HG02938 (cell line): ENCODE measurements at regions not wholly inside any gene's neighbourhood (a gene's known extent, or its start where the extent isn't known, plus 50 kb on each side); places are given as distances from the start of the nearest gene placed in this dataset.
A peak's percentile ranks its signal among the peaks of the same experiment; 100 is the strongest.

Experiments used
- ATAC-seq: cut with Tn5 transposase; IDR thresholded peaks from one replicate; pipeline ENCODE4 v1.9.1; 2021; ENCODE audit warnings: mild to moderate bottlenecking, moderate library complexity; ENCODE audit not compliant: unreplicated experiment

DNA sequence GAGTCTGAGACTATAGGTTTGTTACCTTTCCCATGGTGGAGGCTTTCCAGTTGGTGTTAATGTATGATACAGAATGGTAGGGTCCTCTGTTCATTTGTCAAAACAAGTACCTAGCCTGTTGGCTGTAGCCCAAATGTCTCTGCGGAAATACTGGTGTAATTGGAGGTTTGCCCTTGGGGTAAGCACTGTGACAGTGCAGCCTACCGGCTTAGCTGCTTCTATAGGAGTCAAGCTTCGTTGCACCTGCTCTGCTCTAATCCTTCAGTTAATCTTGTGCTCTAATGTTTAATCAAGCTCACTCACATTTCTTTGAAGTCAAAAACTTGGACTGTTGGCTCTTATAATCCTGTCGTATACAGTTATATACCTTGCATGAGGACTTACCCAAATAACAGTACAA is 203.4 kb downstream of the CCNG2 start:
- no peak for ATAC-seq

- peak; percentile 81 for ATAC-seq
Observed at GRCh38 chr4:77366876-77367275, 209.9 kb downstream of the CCNG2 start.

DNA sequence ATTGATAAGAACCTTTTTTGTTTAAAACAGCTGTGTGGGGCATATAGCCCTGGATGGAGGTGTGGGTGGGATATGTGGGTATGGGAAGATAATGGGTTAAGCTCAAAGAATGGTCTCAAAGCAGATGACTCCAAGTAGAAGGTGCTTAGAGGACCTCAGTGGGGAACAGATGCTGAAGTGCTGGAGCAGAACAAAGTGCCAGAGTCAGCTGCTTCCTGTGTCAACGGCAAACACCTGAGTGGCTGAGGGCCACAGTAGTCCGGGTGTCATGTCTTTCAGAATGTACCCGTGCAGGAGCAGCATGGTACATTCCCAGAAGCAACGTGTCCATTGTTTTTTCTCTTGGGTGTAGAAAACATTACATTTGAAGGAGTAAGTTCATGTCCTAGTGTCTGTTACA is 210.6 kb downstream of the CCNG2 start:
- ATAC-seq: no peak

DNA sequence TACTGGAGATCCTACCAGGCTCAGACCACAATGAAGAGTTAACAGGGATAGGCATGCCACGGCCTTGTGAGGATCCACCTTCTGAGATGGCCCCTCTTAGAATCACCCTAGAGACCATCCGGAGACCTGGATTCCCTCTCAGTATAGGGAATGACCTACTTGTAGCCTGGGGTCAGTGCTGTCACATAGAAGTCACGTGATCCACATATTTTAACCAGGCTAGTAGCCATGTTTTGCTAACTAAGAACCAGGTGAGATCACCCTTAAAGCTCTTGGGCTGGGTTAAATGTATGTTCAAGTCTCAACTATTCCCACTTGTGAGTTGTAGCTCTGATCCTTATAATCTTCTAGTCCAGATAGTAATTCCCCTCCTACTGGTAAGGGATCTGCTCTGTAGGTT is 215.4 kb downstream of the CCNG2 start:
- ATAC-seq: no peak

- no peak for ATAC-seq
Observed at GRCh38 chr4:77375866-77376607, 219.0 kb downstream of the CCNG2 start.

- no peak for ATAC-seq
Observed at GRCh38 chr4:77376788-77377460, 219.9 kb downstream of the CCNG2 start.

GRCh38 chr4:77384094-77384493 is 221.5 kb upstream of the CXCL13 start:
- no peak for ATAC-seq

- ATAC-seq: no peak
Observed at GRCh38 chr4:77385124-77385969, 220.3 kb upstream of the CXCL13 start.

- ATAC-seq: no peak
Observed at GRCh38 chr4:77393996-77394395, 211.6 kb upstream of the CXCL13 start.

DNA sequence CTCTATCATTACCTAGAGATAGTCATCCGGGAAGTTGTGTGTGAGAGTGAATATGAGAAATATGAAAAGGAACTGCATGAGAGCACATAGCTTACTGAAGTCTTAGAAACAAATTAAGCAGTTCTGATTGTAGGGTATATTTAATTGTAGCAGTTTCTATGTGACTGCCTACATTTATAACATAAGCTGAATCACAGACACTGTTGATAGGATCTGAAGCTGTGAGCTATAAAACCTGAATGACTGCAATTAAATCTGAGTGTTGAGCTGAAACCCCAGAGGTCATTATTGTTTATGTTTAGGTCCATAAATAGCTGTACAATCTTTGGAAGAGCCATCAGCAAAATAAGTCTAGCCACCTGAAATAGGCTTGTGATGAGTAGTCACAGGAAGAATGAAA is 210.1 kb upstream of the CXCL13 start:
- no peak for ATAC-seq

- no peak for ATAC-seq
Observed at GRCh38 chr4:77398256-77398655, 207.4 kb upstream of the CXCL13 start.

GRCh38 chr4:77399831-77400230 is 205.8 kb upstream of the CXCL13 start:
- no peak for ATAC-seq

DNA sequence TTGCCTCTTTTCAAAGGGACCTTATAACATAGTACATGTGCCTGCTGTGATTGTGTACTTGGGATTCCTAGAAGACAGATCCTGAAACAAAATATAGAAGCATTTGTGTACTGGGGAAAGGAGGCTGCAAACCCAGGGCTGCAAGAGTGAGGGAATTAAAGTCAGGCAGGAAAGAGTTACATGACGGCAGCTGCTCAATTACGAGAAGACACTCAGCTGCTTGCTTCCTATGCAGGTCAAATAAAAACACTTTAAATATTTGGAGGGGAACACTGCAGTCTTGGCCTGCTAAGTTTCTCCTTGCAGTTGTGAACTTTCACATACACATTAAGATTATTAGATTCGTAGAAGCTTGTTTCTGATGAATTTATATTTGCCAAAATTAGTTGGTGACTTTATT is 191.9 kb upstream of the CXCL13 start:
- ATAC-seq: no peak

DNA sequence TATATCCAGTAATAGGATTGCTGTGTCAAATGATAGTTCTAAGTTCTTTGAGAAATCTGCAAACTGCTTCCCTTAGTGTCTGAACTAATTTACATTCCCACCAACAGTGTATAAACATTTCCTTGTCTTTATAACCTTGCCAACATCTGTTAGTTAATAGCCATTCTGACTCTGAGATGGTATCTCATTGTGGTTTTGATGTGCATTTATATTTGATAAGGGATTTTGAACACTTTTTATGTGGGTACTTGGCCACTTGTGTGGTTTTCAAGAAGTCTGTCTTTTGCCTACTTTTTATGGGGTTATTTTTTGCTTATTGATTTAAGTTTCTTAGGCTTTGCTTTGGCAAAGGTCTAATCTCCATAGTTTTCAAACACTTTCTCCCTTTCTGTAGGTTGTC is 189.9 kb upstream of the CXCL13 start:
- ATAC-seq: no peak

DNA sequence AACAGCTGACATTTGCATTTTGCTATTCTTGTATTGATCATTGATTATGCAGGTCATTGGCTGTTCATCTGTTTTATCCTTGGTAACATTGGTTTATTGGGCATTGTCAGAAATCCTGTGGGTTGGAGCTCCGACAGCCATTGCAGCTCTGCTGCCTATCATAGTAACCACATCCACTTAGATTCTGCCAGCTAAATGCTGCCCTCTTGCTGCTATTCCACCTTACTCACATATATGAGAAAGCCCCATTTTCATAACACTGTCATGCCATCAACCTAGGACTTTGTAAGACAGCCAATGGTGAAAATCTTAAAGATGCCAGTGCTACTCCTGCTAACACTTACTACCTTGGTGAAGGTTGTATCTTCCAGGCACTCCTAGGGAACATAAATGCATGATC is 187.3 kb upstream of the CXCL13 start:
- no peak for ATAC-seq

GRCh38 chr4:77430847-77431246 is 174.8 kb upstream of the CXCL13 start:
- ATAC-seq: no peak

- ATAC-seq: no peak
Observed at GRCh38 chr4:77431546-77431945, 174.1 kb upstream of the CXCL13 start.

GRCh38 chr4:77432717-77433417 is 172.8 kb upstream of the CXCL13 start:
- ATAC-seq: no peak

- no peak for ATAC-seq
Observed at GRCh38 chr4:77433418-77433733, 172.2 kb upstream of the CXCL13 start.

- ATAC-seq: no peak
Observed at GRCh38 chr4:77434299-77435092, 171.1 kb upstream of the CXCL13 start.

- no peak for ATAC-seq
Observed at GRCh38 chr4:77437079-77437478, 168.5 kb upstream of the CXCL13 start.
